Ishikawa (cell line): ENCODE measurements at regions not wholly inside any gene's neighbourhood (a gene's known extent, or its start where the extent isn't known, plus 50 kb on each side); places are given as distances from the start of the nearest gene placed in this dataset.

Source experiments
- CREB1 ChIP-seq: IDR thresholded peaks from 2 replicates; pipeline ENCODE4 v1.6.1; 2012; ENCODE audit warnings: low read depth
- EGR1 ChIP-seq: IDR thresholded peaks from 2 replicates; pipeline ENCODE4 v1.6.1; 2012
- EP300 ChIP-seq: IDR thresholded peaks from 2 replicates; pipeline ENCODE4 v1.6.1; 2012; ENCODE audit warnings: borderline replicate concordance
- FOXM1 ChIP-seq: IDR thresholded peaks from 2 replicates; pipeline ENCODE4 v1.6.1; 2012; ENCODE audit warnings: low read depth, borderline replicate concordance
- MAX ChIP-seq: IDR thresholded peaks from 2 replicates; pipeline ENCODE4 v1.6.1; 2012
- NFIC ChIP-seq: IDR thresholded peaks from 2 replicates; pipeline ENCODE4 v1.6.1; 2012
- RAD21 ChIP-seq: IDR thresholded peaks from 2 replicates; pipeline ENCODE4 v1.6.1; 2012; ENCODE audit warnings: low read depth
- TAF1 ChIP-seq: IDR thresholded peaks from 2 replicates; pipeline ENCODE4 v1.6.1; 2012; ENCODE audit warnings: low read depth, mild to moderate bottlenecking
- TCF12 ChIP-seq: IDR thresholded peaks from 2 replicates; pipeline ENCODE4 v1.6.1; 2012; ENCODE audit warnings: low read depth
- TEAD4 ChIP-seq: IDR thresholded peaks from 2 replicates; pipeline ENCODE4 v1.6.1; 2012
- YY1 ChIP-seq: IDR thresholded peaks from 2 replicates; pipeline ENCODE4 v1.6.1; 2012; ENCODE audit warnings: low read depth
- ZBTB7A ChIP-seq: IDR thresholded peaks from 2 replicates; pipeline ENCODE4 v1.6.1; 2012; ENCODE audit warnings: low read depth
- TF ChIP-seq, protein P1 (sequence below): IDR thresholded peaks from 2 replicates; pipeline ENCODE4 v1.6.1; 2012; ENCODE audit warnings: low read depth, mild to moderate bottlenecking
- TF ChIP-seq, protein P2 (sequence below): IDR thresholded peaks from 2 replicates; pipeline ENCODE4 v1.6.1; 2012

DNA sequence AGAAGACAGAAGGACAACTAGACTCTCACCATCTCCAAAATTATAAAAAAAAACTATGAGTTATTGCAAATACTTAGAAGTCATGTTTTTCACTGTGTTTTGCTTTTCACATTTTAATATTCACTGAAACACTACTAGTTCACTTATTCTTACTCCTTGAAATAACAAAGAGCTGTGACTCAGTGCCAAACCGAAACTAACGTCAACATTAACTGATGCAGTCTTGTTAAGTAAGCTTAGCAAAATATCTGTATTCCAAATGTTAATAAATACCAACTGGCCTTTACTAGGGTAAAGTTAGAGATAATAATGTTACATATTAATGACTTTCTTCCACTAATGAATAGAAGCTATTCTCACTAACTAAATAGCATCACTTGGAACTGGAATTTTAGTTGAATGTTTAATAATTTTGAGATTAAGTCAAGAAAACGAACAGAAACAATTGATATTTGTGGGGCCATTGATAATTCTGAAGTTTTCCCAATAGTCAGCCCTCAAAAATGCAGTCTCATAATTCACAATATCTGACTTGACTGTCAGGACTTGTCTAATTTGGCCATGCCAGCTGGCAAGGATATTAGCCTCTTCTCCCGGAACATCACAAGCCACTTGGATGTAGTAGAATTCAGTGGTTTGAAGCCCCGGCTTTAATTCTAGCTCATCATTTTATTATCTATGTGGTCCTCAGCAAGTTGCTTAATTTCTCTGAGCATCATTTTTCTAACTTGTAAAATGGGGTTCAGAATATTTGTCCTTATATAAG, 230.1 kb upstream of the DDI1 start:
- TF ChIP-seq, protein P1, sequence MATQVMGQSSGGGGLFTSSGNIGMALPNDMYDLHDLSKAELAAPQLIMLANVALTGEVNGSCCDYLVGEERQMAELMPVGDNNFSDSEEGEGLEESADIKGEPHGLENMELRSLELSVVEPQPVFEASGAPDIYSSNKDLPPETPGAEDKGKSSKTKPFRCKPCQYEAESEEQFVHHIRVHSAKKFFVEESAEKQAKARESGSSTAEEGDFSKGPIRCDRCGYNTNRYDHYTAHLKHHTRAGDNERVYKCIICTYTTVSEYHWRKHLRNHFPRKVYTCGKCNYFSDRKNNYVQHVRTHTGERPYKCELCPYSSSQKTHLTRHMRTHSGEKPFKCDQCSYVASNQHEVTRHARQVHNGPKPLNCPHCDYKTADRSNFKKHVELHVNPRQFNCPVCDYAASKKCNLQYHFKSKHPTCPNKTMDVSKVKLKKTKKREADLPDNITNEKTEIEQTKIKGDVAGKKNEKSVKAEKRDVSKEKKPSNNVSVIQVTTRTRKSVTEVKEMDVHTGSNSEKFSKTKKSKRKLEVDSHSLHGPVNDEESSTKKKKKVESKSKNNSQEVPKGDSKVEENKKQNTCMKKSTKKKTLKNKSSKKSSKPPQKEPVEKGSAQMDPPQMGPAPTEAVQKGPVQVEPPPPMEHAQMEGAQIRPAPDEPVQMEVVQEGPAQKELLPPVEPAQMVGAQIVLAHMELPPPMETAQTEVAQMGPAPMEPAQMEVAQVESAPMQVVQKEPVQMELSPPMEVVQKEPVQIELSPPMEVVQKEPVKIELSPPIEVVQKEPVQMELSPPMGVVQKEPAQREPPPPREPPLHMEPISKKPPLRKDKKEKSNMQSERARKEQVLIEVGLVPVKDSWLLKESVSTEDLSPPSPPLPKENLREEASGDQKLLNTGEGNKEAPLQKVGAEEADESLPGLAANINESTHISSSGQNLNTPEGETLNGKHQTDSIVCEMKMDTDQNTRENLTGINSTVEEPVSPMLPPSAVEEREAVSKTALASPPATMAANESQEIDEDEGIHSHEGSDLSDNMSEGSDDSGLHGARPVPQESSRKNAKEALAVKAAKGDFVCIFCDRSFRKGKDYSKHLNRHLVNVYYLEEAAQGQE: no peak
- no peak for TF ChIP-seq TCF12
- TF ChIP-seq MAX: no peak
- TF ChIP-seq EGR1: no peak
- no peak for TF ChIP-seq EP300
- TF ChIP-seq, protein P2, sequence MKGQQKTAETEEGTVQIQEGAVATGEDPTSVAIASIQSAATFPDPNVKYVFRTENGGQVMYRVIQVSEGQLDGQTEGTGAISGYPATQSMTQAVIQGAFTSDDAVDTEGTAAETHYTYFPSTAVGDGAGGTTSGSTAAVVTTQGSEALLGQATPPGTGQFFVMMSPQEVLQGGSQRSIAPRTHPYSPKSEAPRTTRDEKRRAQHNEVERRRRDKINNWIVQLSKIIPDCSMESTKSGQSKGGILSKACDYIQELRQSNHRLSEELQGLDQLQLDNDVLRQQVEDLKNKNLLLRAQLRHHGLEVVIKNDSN: no peak
- TF ChIP-seq TAF1: no peak
- no peak for TF ChIP-seq ZBTB7A
- no peak for TF ChIP-seq RAD21
- TF ChIP-seq CREB1: no peak
- no peak for TF ChIP-seq YY1
- no peak for TF ChIP-seq NFIC
- no peak for TF ChIP-seq FOXM1
- no peak for TF ChIP-seq TEAD4
